ENCODE measurements at regions not wholly inside any gene's neighbourhood (a gene's known extent, or its start where the extent isn't known, plus 50 kb on each side); places are given as distances from the start of the nearest gene placed in this dataset.
"Not testable (repeated sequence)": the region's sequence is repeated elsewhere in the genome, so short reads cannot be mapped to it uniquely, and the experiment has no call there.

DNA sequence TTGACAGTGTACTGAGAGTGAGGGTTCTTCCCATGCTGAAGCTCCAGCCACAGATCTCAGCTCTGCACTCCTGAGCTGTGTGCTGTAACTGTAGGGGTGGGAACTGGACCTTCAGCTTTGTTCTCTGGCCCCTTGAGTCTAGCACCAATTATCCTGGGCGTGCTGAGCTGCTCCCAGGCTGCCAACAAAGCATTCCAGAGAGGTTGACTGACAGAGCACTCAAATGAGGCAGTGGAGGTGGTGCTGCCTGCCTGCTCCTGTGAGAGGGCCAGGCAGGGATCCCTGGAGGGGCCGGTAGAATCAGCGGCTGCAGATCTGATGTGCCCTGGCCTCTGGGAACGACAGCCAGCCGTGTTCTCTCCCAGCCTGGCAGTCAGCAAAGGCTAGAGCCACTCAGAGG lies 375.7 kb upstream of the AADAT start:
- peak; percentile 11 for DNase-seq (ENCODE audit: low read depth)
- no peak overlapping the region for H3K4me3 ChIP-seq (ENCODE audit: low read length)
- TF ChIP-seq, protein P1, sequence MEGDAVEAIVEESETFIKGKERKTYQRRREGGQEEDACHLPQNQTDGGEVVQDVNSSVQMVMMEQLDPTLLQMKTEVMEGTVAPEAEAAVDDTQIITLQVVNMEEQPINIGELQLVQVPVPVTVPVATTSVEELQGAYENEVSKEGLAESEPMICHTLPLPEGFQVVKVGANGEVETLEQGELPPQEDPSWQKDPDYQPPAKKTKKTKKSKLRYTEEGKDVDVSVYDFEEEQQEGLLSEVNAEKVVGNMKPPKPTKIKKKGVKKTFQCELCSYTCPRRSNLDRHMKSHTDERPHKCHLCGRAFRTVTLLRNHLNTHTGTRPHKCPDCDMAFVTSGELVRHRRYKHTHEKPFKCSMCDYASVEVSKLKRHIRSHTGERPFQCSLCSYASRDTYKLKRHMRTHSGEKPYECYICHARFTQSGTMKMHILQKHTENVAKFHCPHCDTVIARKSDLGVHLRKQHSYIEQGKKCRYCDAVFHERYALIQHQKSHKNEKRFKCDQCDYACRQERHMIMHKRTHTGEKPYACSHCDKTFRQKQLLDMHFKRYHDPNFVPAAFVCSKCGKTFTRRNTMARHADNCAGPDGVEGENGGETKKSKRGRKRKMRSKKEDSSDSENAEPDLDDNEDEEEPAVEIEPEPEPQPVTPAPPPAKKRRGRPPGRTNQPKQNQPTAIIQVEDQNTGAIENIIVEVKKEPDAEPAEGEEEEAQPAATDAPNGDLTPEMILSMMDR (conservative IDR thresholded peaks at IDR 0.05; ENCODE audit: low read depth, low read length): no peak

DNA sequence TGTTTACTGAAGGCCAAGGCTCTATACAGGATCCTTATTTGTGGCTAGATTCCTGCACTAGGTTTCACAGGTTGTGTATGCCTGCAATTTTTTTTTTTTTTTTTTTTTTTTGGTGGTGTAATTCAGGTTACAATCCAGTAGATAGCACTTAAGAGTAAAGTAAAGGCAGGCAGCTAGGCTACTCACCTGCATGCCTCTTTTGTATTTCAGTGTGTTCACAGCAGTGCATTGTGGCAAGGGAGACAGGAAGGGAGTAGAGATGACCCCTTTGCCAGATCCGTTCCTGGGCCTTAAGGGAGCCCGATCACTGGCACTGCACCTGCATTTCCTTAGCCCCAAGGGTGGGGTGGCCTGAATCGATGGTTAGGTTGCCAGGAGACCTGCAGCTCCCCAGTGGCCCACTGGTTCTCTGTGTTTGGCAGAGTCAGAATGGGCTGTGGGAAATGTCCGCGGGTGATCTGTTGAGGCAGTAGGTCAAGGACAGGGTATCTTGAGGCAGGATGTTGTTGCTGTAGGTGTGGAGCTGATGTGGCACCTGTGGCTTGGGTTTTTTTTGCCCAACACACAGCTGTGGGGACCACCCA lies 374.9 kb upstream of the AADAT start:
- H3K4me3 ChIP-seq (ENCODE audit: low read length): no peak overlapping the region
- no peak for DNase-seq (ENCODE audit: low read depth)
- TF ChIP-seq, protein P1 (conservative IDR thresholded peaks at IDR 0.05; ENCODE audit: low read depth, low read length): no peak

DNA sequence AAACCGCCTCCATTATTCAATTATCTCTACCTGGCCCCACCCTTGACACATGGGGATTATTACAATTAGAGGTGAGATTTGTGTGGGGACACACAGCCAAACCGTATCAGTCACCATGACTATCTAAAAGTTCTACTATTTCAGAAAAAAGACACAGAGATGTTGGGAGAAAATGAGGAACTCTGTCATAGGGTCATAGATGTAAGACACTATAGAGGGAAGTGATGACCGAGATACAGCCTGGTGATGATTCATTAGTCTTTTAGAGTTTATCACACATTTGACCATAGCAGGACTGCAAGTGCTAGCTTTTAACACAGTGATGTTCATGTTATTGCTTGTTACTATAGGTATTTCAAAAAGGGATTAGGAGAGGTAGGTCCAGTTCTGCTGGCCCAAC lies 357.0 kb upstream of the AADAT start:
- H3K4me3 ChIP-seq (ENCODE audit: low read length): no peak overlapping the region
- TF ChIP-seq, protein P1 (conservative IDR thresholded peaks at IDR 0.05; ENCODE audit: low read depth, low read length): no peak
- no peak for DNase-seq (ENCODE audit: low read depth)

DNA sequence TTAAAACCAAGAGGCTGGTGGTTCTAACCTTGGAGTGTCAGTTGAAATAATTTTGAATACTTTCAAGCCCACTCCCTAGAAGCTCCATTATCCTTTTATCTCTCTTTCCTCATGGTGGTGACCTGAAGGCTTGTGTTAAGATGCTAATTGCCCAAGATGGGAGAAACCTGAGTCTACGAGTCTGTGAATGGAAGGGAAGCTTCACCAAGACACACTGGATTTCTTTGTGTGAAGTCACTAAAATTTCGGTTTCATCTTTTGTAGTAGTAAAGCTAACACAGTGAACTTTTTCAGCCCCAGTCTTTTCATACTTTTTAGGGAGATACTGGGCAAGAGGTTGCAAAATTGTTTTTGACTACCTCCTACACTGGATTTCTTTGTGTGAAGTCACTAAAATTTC lies 351.4 kb upstream of the AADAT start:
- DNase-seq (ENCODE audit: low read depth); H3K4me3 ChIP-seq (ENCODE audit: low read length): not testable (repeated sequence)

DNA sequence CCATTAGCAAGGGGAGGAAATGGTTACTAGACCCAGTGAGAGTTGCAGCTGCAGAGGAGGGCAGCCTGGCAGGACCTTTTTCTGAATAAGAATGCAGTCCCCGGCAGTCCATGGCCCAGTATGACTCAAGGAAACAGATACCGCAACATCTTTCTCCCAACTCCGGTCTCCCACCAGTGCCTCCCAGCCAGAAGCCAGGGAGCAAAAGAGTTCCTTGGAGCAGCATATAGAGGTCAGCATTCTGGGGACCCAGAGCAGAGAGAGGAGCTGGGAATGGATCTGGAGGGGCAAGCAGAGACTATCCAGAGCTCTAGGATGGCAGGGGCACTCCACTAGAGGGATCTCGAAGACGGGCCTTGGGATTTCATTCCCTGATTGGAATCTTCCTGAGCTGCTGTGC lies 339.2 kb upstream of the AADAT start:
- no peak for DNase-seq (ENCODE audit: low read depth)
- TF ChIP-seq, protein P1 (conservative IDR thresholded peaks at IDR 0.05; ENCODE audit: low read depth, low read length): no peak
- no peak overlapping the region for H3K4me3 ChIP-seq (ENCODE audit: low read length)

DNA sequence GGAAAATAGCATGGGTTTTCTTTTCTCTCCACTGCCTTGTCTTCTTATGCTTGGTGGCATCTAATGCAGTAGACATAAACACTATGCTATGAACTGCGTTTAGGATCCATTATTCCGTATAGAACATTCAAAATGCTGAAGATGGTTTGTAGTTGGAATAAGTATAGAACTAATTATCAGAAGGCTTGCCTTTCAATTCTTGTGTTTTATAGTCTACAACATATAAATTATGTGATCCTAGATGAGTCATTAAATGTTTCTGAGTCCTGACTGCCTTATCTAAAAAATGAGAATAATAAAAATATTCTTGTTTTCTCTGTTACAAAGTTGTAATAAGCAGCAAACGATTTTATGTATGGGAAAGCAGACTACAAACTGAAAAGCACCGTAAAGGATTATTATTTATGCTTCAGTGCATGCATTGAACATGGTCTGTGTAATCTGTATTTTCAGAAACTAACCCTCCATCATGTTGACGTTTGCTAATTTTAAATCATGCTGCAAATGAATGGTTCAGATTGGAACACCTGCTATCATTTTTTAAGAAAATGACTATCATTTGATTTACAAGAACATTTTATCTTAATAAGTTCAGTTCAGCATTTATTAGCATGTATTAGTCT lies 335.9 kb upstream of the AADAT start:
- no peak overlapping the region for H3K4me3 ChIP-seq (ENCODE audit: low read length)
- no peak for DNase-seq (ENCODE audit: low read depth)
- TF ChIP-seq, protein P1 (conservative IDR thresholded peaks at IDR 0.05; ENCODE audit: low read depth, low read length): no peak

DNA sequence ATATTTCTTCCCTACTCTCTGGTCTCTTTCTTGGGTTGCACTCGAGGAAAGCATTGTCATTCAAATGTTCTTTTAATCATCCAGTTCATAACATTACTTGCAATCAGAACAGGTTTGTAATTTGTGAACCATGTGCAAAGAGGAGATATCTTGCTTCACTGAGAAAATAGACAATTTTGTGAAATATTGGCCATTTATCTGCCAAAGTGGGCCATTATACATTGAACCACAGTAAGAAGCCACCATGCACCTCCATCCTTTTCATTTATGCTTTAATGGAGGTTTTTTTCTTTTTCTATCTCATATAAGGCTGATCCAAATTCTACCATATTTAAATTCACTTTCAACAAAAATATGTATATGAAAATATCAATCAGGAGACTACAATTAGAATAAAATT lies 335.3 kb upstream of the AADAT start:
- DNase-seq (ENCODE audit: low read depth): no peak
- H3K4me3 ChIP-seq (ENCODE audit: low read length): no peak overlapping the region
- TF ChIP-seq, protein P1 (conservative IDR thresholded peaks at IDR 0.05; ENCODE audit: low read depth, low read length): no peak

Measured in retinal pigment epithelial cell (primary cell).